NCI-H774 (cell line): ENCODE measurements at regions not wholly inside any gene's neighbourhood (a gene's known extent, or its start where the extent isn't known, plus 50 kb on each side); places are given as distances from the start of the nearest gene placed in this dataset.
"Not testable (repeated sequence)": the region's sequence is repeated elsewhere in the genome, so short reads cannot be mapped to it uniquely, and the experiment has no call there.

Experiments used
- DNase-seq: peaks from one replicate; lab custom pipeline; 2025; lab: John Stamatoyannopoulos, UW

GRCh38 chr3:35394905-35395304 lies 244.4 kb upstream of the ARPP21 start:
- DNase-seq: no peak

- no peak for DNase-seq
Observed at GRCh38 chr3:35401671-35402070, 237.7 kb upstream of the ARPP21 start.

- no peak for DNase-seq
Observed at GRCh38 chr3:35404571-35404970, 234.8 kb upstream of the ARPP21 start.

- DNase-seq: no peak
Observed at GRCh38 chr3:35408882-35409281, 230.4 kb upstream of the ARPP21 start.

GRCh38 chr3:35409991-35410390 lies 229.3 kb upstream of the ARPP21 start:
- no peak for DNase-seq

- no peak for DNase-seq
Observed at GRCh38 chr3:35413483-35413882, 225.8 kb upstream of the ARPP21 start.

GRCh38 chr3:35417080-35417479 lies 222.2 kb upstream of the ARPP21 start:
- DNase-seq: no peak

- no peak for DNase-seq
Observed at GRCh38 chr3:35422101-35422500, 217.2 kb upstream of the ARPP21 start.

GRCh38 chr3:35422836-35423601 lies 216.3 kb upstream of the ARPP21 start:
- no peak for DNase-seq

GRCh38 chr3:35426366-35426958 lies 212.9 kb upstream of the ARPP21 start:
- no peak for DNase-seq

GRCh38 chr3:35437381-35437780 lies 201.9 kb upstream of the ARPP21 start:
- DNase-seq: no peak

GRCh38 chr3:35438101-35438500 lies 201.2 kb upstream of the ARPP21 start:
- no peak for DNase-seq

GRCh38 chr3:35439663-35440062 lies 199.7 kb upstream of the ARPP21 start:
- no peak for DNase-seq

- DNase-seq: no peak
Observed at GRCh38 chr3:35440826-35441225, 198.5 kb upstream of the ARPP21 start.

- DNase-seq: no peak
Observed at GRCh38 chr3:35446896-35447295, 192.4 kb upstream of the ARPP21 start.

GRCh38 chr3:35448121-35448520 lies 191.2 kb upstream of the ARPP21 start:
- DNase-seq: no peak

- no peak for DNase-seq
Observed at GRCh38 chr3:35448681-35449080, 190.6 kb upstream of the ARPP21 start.

- DNase-seq: not testable (repeated sequence)
Observed at GRCh38 chr3:35454819-35455218, 184.5 kb upstream of the ARPP21 start.

- no peak for DNase-seq
Observed at GRCh38 chr3:35473956-35474355, 165.4 kb upstream of the ARPP21 start.

- not testable (repeated sequence) for DNase-seq
Observed at GRCh38 chr3:35482566-35482965, 156.8 kb upstream of the ARPP21 start.

GRCh38 chr3:35483131-35483530 lies 156.2 kb upstream of the ARPP21 start:
- no peak for DNase-seq

GRCh38 chr3:35484929-35485530 lies 154.3 kb upstream of the ARPP21 start:
- no peak for DNase-seq

GRCh38 chr3:35486295-35486694 lies 153.0 kb upstream of the ARPP21 start:
- no peak for DNase-seq
